Astrocyte (in vitro differentiated cells and primary cell): ENCODE measurements at regions not wholly inside any gene's neighbourhood (a gene's known extent, or its start where the extent isn't known, plus 50 kb on each side); places are given as distances from the start of the nearest gene placed in this dataset.

Source experiments
- CTCF ChIP-seq: IDR thresholded peaks from 2 replicates; pipeline ENCODE4 v1.5.1; 2011; ENCODE audit warnings: low read depth, mild to moderate bottlenecking, inconsistent platforms, low read length, moderate library complexity; ENCODE audit not compliant: insufficient read depth
- EZH2 ChIP-seq: IDR thresholded peaks from 2 replicates; pipeline ENCODE4 v1.6.1; 2012; ENCODE audit warnings: mild to moderate bottlenecking, low read length, inconsistent platforms; ENCODE audit not compliant: insufficient read depth

- TF ChIP-seq CTCF, result no peak
- TF ChIP-seq EZH2, result no peak
These were observed 202.5 kb upstream of the CLINT1 start for GRCh38 chr5:158061451-158061850.
